HG02981 (cell line): ENCODE measurements at regions not wholly inside any gene's neighbourhood (a gene's known extent, or its start where the extent isn't known, plus 50 kb on each side); places are given as distances from the start of the nearest gene placed in this dataset.
A peak's percentile ranks its signal among the peaks of the same experiment; 100 is the strongest.

Experiments
- ATAC-seq: cut with Tn5 transposase; IDR thresholded peaks from one replicate; pipeline ENCODE4 v1.9.1; 2021; ENCODE audit warnings: mild to moderate bottlenecking, moderate library complexity; ENCODE audit not compliant: unreplicated experiment

GRCh38 chr2:191738003-191738402, 60.1 kb downstream of the NABP1 start:
- no peak for ATAC-seq

GRCh38 chr2:191738667-191739066, 60.7 kb downstream of the NABP1 start:
- ATAC-seq, result no peak

DNA sequence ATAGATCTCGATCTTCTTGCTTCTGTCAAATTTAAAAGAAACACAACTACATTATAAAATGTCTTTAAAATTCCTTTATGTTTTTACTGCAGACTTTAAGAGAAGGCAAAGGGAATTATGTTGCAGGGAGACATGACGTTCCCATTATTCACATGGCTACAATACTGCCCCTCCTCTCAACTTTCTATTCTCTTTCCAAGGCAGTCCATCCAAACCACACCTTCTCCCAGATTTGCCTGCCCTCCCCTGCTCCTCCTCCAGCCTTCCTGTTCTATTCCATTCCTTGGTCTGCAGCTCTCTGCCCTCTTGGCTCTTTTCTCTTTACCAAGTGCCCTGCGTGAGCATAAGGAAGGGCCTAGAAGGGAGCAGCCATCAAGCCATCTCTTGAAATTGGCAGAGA, 61.3 kb downstream of the NABP1 start:
- no peak for ATAC-seq

DNA sequence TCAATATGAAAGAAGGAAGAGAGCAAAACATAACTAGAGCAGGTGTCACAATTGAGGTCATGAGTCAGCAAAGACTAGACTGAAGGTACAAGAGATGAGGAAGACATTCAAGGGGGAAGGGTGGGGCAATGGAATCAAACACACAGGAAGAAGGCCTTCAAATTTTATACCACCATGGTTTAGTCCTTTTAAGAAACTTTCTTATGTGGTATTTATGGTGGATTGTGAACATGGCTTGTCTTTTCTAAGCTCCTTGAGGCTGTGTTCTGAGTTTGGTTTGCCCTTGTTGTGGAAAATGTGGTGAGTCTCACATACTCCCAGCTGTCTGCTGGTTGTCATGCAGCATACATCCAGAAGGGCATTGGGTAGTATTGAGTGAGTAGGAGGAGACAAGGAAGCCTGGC, 62.1 kb downstream of the NABP1 start:
- ATAC-seq, result peak; percentile 96

GRCh38 chr2:191740759-191741158, 62.8 kb downstream of the NABP1 start:
- ATAC-seq, result no peak

- no peak for ATAC-seq
Measured at GRCh38 chr2:191746346-191747169, 68.6 kb downstream of the NABP1 start.

GRCh38 chr2:191747170-191747530, 69.2 kb downstream of the NABP1 start:
- no peak for ATAC-seq

GRCh38 chr2:191748059-191748461, 70.1 kb downstream of the NABP1 start:
- peak; percentile 24 for ATAC-seq

DNA sequence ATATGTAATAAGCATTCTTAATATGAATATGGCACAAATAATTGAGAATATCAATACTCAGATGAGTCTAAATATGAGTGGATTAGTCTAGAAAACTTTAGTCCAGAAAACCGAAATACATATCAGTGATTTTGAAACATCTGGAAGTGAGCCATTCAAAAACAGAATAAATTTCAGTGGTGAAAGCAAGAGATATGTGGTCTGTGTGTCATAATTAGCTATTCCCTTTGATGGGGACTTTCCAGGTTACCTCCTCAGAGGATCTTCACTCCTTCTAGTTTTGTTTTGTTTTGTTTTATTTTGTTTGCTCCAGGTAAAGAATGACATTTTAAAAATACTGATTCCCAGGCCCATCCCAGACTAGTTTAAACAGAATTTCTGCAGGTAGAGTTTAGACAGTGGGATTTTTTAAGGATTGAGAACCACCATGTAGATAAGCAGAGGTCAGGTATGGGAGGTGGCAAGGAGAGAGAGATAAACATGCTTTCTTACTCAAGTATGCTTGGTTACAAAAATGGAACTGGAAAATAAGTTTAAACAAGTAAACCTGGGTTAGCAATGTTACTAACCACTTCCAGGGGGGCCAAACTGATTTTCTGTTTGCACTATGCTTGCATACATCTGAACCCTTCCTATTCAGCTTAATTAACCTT, 70.7 kb downstream of the NABP1 start:
- peak; percentile 78 for ATAC-seq

DNA sequence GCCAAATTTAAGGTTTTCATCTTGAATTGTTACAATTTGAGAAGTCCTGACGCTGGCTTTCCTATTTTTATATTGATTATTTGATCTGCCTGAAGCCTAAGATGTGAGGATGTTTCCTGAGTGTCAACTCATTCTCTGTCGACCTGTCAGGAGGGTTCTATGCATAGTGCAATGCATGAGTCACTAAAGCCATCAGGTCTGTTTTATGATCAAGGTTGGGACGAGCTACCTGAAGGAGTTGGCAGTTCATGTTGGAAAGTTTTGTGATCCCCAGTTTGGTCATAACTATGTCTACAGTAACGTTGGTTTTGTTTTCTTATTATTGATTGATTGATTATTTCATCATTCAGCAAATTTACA, 71.2 kb downstream of the NABP1 start:
- ATAC-seq, result no peak

DNA sequence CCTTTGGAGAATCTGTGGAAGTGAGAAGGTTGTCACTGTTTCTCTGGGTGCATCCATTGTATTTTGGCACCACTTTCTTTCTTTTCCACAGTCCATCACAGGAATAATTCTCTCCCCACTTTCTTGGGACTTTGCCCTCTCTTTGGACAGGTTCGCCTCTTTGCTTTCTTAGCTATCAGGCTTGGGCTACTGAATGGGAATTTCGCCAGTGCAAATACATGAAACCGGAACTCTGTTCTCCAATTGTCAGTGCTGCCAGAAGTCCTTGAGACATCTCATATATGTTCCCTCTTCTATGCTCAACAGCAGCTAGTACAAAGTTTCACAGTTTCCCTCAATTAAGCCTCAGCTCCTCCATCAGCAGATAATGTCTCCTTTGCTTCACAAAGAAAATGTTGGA, 76.2 kb downstream of the NABP1 start:
- no peak for ATAC-seq

DNA sequence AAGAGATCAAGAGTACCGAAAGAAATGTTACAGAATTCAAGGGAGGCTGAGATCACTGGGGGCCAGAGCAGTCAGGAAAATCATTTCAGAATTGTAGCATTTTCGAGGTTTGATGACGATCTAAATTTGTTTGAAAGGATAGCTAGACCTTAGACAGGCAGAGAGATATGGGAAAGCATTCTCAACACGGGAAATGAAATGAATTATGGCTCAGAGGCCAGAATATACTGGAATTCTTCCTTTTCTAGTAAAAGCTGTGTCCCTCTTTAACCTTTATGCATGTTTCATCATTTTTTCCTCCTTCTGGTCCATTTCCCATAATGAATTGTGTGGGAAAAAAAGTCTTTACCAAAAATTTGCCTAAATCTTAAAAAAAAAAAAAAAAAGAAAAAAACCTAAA, 78.8 kb downstream of the NABP1 start:
- ATAC-seq, result no peak

- no peak for ATAC-seq
Measured at GRCh38 chr2:191757208-191757607, 79.3 kb downstream of the NABP1 start.

DNA sequence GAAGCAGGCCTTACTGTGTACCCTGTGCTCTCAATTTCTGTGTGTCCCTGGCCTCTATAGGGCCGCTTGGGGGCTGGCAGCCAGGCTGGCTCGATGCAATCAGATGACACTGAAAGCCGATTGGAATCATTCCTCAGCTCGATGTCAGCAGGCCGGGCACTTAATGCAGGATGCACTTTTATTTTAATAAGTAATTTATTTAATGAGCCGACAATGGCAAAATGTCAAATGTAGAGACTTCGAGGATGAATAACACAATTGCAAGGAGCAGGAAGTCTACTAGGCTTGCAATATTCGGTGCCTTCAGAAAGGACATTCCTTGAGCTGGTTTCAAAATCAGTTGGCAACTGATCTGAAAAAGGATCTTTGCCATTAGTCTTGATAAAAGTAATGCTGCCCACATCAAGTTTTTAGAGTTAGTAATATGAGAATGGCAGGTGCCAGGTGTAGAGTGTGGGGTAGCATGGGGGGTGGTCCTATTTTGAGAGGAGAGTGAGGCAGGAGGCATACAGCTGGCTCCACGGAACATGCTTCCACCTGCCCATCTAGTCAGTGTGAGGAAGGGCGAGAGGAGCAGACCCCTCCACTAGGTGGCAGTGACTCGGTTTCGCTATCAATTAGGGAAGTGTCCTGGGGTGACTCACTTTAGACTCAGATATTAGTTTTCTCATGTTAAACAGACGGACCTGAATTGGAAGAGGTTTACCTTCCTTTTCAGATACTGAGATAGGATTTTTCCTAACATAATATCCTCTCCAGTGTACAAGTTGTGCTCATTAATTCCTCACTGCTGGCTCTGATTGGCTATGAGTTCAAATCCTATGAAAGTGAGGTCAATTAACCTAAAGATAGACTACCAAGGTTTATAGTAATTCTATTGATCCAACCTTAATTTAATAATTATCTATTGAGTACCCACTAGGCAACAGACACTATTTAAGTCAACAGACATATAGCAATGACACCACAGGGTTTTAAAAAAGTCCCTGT, 80.9 kb downstream of the NABP1 start:
- ATAC-seq, result peak; percentile 100

DNA sequence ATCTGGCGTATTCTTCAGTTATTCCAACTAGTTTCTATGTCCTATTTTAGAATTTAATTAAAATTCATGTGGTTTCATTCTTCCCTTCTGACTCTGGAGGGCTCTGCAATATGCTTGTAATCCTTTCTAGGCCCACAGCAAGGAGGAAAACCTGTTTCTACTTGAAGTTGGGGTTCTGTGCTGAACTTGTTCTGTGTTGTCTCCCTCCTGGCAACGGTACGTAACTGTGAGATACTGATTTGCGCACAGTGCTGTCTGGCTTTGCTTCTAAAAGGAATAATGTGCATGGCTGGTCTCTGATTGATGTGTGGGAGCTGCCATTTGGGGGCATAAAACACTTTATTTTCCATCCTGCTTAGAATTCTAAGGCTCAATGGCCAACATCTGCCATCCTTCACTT, 81.7 kb downstream of the NABP1 start:
- ATAC-seq, result no peak

- no peak for ATAC-seq
Measured at GRCh38 chr2:191760655-191761262, 82.8 kb downstream of the NABP1 start.

GRCh38 chr2:191773136-191773535, 73.8 kb downstream of the CAVIN2 start:
- no peak for ATAC-seq

DNA sequence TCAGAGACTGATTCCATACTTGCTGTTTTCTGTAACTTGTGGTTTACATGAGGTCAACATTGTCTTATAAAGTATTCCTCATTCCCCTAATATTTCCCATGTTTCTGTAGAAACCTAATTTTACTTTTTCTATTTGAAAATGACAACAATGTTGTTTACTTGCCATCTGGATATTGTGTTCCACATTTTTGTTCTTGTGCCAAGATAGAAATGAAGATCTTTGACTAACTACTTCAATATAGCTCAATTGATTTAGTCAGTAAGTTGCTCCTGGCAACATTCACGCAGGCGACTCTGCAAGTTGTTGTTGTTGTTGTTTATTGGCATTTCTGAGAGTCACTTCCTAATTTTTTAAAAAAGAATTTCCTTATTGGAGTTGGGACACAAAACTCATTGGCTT, 69.5 kb downstream of the CAVIN2 start:
- ATAC-seq, result no peak

GRCh38 chr2:191778041-191778440, 68.8 kb downstream of the CAVIN2 start:
- ATAC-seq, result no peak

DNA sequence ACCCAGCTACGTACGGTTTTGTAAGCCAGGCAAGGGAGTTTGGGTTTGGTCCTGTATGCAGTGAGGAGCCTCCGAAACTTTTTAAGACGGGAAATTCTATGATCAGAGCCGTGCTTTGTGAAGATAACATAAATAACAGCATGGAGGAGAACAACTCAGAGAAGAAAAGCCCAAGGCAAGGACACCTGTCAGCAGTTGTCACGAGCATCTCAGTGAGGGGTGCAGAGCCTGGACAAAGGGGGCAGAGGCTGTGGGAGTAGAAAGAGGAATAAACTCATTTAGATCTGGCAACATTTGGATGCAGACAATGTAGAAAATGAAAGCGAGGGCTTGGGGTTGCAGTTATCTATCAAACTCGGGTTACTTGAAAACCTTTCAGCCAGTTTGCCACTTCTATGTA, 64.5 kb downstream of the CAVIN2 start:
- no peak for ATAC-seq

GRCh38 chr2:191783416-191783815, 63.5 kb downstream of the CAVIN2 start:
- ATAC-seq, result peak; percentile 49
